BLaER1 (cell line): ENCODE measurements at regions not wholly inside any gene's neighbourhood (a gene's known extent, or its start where the extent isn't known, plus 50 kb on each side); places are given as distances from the start of the nearest gene placed in this dataset.

Source experiments
- H3K27ac ChIP-seq: shearing (Covaris generic); formaldehyde crosslinking; 2 replicates; pipeline ENCODE4 v1.8.1; 2022
- H3K27me3 ChIP-seq: shearing (Covaris generic); formaldehyde crosslinking; 2 replicates; pipeline ENCODE4 v1.8.1; 2022
- H3K36me3 ChIP-seq: shearing (Covaris generic); formaldehyde crosslinking; 2 replicates; pipeline ENCODE4 v1.8.1; 2022
- H3K4me1 ChIP-seq: shearing (Covaris generic); formaldehyde crosslinking; 2 replicates; pipeline ENCODE4 v1.8.1; 2022
- H3K4me2 ChIP-seq: shearing (Covaris generic); formaldehyde crosslinking; 2 replicates; pipeline ENCODE4 v1.8.1; 2022
- H3K4me3 ChIP-seq: shearing (Covaris generic); formaldehyde crosslinking; 2 replicates; pipeline ENCODE4 v1.8.1; 2022
- H3K9ac ChIP-seq: shearing (Covaris generic); formaldehyde crosslinking; 2 replicates; pipeline ENCODE4 v1.8.1; 2022
- H3K9me3 ChIP-seq: shearing (Covaris generic); formaldehyde crosslinking; 2 replicates; pipeline ENCODE4 v1.8.1; 2022
- H4K20me1 ChIP-seq: shearing (Covaris generic); formaldehyde crosslinking; 2 replicates; pipeline ENCODE4 v1.8.1; 2022
- Cebpa-rat ChIP-seq: shearing (Covaris generic); IDR thresholded peaks from 2 replicates; pipeline ENCODE4 v1.8.1; 2022

DNA sequence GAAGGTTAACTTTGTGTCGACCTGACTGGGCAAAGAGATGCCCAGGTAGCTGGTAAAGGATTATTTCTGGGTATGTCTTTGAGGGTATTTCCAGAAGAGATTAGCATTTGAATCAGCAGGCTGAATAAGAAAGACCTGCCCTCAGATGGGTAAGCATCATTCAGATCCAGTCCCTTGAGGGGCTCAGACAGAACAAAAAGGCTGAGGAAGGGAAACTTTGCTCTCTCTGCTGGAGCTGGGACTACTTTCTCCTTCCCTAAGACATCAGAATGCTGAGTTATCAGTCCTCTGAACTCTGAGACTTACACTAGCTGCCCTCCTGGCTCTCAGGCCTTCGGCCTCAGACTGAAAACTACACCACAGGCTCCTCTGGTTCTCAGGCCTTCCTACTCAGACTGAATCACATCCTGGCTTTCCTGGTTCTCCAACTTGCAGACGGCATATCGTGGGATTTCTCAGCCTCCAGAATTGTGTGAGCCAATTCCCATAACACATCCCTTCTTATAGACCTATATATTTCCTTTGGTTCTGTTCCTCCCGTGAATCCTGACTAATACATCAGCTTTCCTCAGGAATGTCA lies 982.9 kb downstream of the TUSC7 start:
- Histone ChIP-seq H3K9ac (no peak overlapping the region), H3K4me1 (no peaks in the 10 kb centered on the region), H3K9me3 (no peaks in the 10 kb centered on the region), H4K20me1 (no peaks in the 10 kb centered on the region), H3K4me3 (no peak overlapping the region), H3K27ac (no peak overlapping the region), H3K27me3 (no peaks in the 10 kb centered on the region), H3K36me3 (no peaks in the 10 kb centered on the region), H3K4me2 (no peak overlapping the region)
- TF ChIP-seq Cebpa-rat: no peak

- TF ChIP-seq Cebpa-rat: no peak
- Histone ChIP-seq H3K27me3 (no peaks in the 10 kb centered on the region), H3K27ac (no peak overlapping the region), H3K9me3 (no peaks in the 10 kb centered on the region), H3K4me1 (no peaks in the 10 kb centered on the region), H4K20me1 (no peaks in the 10 kb centered on the region), H3K4me3 (no peak overlapping the region), H3K36me3 (no peaks in the 10 kb centered on the region), H3K9ac (no peak overlapping the region), H3K4me2 (no peak overlapping the region)
These were observed 985.7 kb downstream of the TUSC7 start for GRCh38 chr3:117695321-117695720.

DNA sequence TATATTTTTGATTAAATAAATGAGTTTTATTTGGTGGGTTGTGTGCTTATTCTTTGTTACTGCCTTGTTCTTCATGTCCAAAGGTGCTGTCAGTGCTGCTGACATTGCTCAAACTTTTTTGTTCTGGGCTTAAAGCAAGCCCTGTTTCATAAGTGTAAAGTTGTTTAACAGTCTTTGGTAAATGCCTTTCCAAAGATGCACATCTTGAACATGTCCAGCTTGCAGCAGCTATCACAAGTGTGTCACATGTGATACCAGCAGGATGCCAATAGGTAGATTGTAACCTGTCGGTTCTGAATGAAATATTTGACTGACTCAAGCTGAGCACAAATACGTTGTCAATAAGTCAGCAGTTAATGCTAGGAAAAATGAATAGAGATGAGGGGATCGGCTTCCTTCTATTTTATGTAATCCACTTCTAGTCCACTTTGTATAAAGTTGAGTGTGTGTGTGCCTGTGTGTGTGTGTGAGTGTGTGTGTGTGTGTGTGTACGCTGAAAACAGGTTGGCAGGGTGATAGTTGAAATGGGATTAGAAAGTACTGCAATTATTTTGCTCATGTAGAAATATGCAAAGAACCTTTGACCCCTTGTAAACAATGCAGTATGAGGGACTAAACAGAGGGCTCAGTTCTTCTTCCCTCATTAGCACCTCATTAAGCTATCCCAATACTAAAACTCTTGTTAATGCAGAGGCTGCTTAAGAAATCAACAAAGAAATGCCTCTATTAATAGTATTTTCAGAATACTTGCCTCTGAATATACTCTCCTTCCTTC lies 986.5 kb downstream of the TUSC7 start:
- Histone ChIP-seq H3K36me3 (no peaks in the 10 kb centered on the region), H3K9me3 (no peaks in the 10 kb centered on the region), H3K27ac (no peak overlapping the region), H3K4me3 (no peak overlapping the region), H3K4me2 (no peak overlapping the region), H4K20me1 (no peaks in the 10 kb centered on the region), H3K4me1 (no peaks in the 10 kb centered on the region), H3K9ac (no peak overlapping the region), H3K27me3 (no peaks in the 10 kb centered on the region)
- TF ChIP-seq Cebpa-rat: no peak

DNA sequence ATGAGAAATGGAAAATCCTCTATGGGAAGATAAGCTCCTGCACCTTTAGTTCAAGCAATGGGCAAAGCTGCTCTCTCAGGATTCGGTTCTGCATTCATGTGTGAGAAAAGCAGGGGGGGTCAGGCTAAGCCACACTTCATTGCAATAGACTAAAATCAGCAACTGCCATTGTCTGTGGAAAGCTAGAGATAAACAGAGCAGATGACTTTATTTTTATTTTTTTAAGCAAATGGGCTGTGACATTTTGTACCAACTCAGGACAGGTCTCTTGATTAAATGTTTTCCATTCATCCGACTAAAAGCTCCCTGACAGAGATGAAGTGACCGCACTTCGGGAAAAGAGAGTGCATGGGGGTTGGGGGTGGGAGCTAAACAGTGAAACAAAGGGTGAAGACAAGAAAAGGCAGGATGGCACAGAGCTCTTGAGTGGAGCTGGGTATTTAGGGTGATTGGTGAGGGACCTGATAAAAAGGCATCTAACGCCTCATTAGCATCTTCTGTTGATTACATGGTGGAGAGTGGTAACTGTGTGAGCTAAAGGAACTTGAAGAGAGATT lies 987.4 kb downstream of the TUSC7 start:
- no peak overlapping the region for H3K4me2 ChIP-seq
- no peaks in the 10 kb centered on the region for H3K36me3 ChIP-seq
- no peak for TF ChIP-seq Cebpa-rat
- no peak overlapping the region for H3K9ac ChIP-seq
- H4K20me1 ChIP-seq: no peaks in the 10 kb centered on the region
- no peaks in the 10 kb centered on the region for H3K9me3 ChIP-seq
- no peaks in the 10 kb centered on the region for H3K27me3 ChIP-seq
- H3K4me1 ChIP-seq: no peaks in the 10 kb centered on the region
- no peak overlapping the region for H3K27ac ChIP-seq
- H3K4me3 ChIP-seq: no peak overlapping the region

DNA sequence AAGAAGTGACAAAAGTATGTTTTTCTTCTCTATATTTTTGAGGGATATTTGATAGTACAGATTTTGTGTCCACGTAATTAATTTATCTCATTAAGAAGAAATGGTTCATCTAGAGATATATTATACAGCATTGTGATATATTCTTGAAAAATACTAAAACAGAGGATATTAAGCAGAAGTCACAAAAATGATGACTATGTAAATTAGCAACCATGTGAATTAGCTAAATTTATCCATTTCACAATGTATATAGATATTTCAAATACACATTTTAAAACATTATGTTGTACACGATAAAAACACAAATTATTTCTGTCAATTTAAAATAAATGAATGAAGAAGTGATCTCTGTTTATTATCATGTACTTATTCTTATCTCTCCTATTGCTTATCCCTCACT lies 989.5 kb downstream of the TUSC7 start:
- no peak overlapping the region for H3K9ac ChIP-seq
- no peak overlapping the region for H3K27ac ChIP-seq
- no peak overlapping the region for H3K4me3 ChIP-seq
- H3K9me3 ChIP-seq: no peaks in the 10 kb centered on the region
- no peak for TF ChIP-seq Cebpa-rat
- no peaks in the 10 kb centered on the region for H3K36me3 ChIP-seq
- H4K20me1 ChIP-seq: no peaks in the 10 kb centered on the region
- H3K4me1 ChIP-seq: no peaks in the 10 kb centered on the region
- H3K27me3 ChIP-seq: no peaks in the 10 kb centered on the region
- no peak overlapping the region for H3K4me2 ChIP-seq

- H3K4me3 ChIP-seq: no peak overlapping the region
- no peaks in the 10 kb centered on the region for H3K36me3 ChIP-seq
- H3K9me3 ChIP-seq: no peaks in the 10 kb centered on the region
- H3K9ac ChIP-seq: no peak overlapping the region
- no peak overlapping the region for H3K4me2 ChIP-seq
- no peak for TF ChIP-seq Cebpa-rat
- no peaks in the 10 kb centered on the region for H3K4me1 ChIP-seq
- no peaks in the 10 kb centered on the region for H3K27me3 ChIP-seq
- no peak overlapping the region for H3K27ac ChIP-seq
- H4K20me1 ChIP-seq: no peaks in the 10 kb centered on the region
These were observed 991.2 kb downstream of the TUSC7 start for GRCh38 chr3:117700573-117701360.

GRCh38 chr3:117705011-117705410 lies 995.4 kb downstream of the TUSC7 start:
- TF ChIP-seq Cebpa-rat: no peak
- H3K4me3 ChIP-seq: no peak overlapping the region
- H4K20me1 ChIP-seq: no peaks in the 10 kb centered on the region
- no peaks in the 10 kb centered on the region for H3K9me3 ChIP-seq
- no peak overlapping the region for H3K4me2 ChIP-seq
- no peaks in the 10 kb centered on the region for H3K27me3 ChIP-seq
- H3K36me3 ChIP-seq: no peaks in the 10 kb centered on the region
- no peak overlapping the region for H3K27ac ChIP-seq
- no peak overlapping the region for H3K9ac ChIP-seq
- no peaks in the 10 kb centered on the region for H3K4me1 ChIP-seq

GRCh38 chr3:117706037-117706436 lies 996.5 kb downstream of the TUSC7 start:
- Histone ChIP-seq H3K27me3 (no peaks in the 10 kb centered on the region), H3K4me2 (no peak overlapping the region), H3K9ac (no peak overlapping the region), H4K20me1 (no peaks in the 10 kb centered on the region), H3K4me3 (no peak overlapping the region), H3K4me1 (no peaks in the 10 kb centered on the region), H3K9me3 (no peaks in the 10 kb centered on the region), H3K27ac (no peak overlapping the region), H3K36me3 (no peaks in the 10 kb centered on the region)
- TF ChIP-seq Cebpa-rat: no peak

DNA sequence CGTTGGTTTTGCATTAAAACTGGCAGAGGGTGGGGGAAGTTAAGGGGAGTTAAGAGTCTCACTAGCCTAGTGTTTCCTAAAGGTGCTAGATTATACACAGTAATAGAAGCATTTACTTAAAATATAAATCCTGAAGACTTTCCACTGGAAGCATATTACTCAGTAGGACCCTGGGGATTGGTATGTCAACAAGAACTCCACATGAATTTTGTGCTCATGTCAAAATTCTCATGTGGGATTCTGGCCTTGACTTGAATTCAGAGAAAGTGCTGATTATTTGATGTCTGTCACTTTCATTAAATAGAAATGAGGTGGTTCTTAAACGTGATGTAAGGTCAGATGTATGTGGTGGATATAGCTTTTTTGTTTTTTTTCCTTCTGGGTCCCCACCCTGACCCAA lies 997.2 kb downstream of the TUSC7 start:
- H3K4me2 ChIP-seq: no peak overlapping the region

DNA sequence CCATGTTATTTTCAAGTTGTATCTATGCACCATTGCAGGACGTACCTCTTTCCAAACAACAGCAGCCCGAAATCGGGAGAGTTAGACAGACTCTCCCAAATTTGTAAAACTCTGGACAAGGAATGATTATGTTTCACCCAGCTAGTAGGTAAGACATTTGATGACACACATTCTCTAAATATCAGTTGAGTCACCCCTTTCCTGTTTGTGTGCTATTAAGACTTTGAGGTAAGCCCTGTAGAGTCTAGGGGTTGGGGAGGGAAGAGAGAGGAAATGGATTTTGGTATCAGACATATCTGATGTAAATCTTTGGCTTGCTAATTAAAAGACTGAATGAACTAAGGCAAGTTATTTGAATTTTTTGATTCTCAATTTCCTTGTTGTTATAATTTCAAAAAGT lies 999.0 kb downstream of the TUSC7 start:
- no peak for TF ChIP-seq Cebpa-rat
- no peaks in the 10 kb centered on the region for H3K27me3 ChIP-seq
- H4K20me1 ChIP-seq: no peaks in the 10 kb centered on the region
- H3K9ac ChIP-seq: no peak overlapping the region
- H3K4me2 ChIP-seq: no peak overlapping the region
- H3K36me3 ChIP-seq: no peaks in the 10 kb centered on the region
- no peaks in the 10 kb centered on the region for H3K9me3 ChIP-seq
- no peak overlapping the region for H3K27ac ChIP-seq
- H3K4me3 ChIP-seq: no peak overlapping the region
- no peaks in the 10 kb centered on the region for H3K4me1 ChIP-seq

More for the DNA sequence above, 997.2 kb downstream of the TUSC7 start:
- Histone ChIP-seq H3K27me3 (no peaks in the 10 kb centered on the region), H4K20me1 (no peaks in the 10 kb centered on the region), H3K4me1 (no peaks in the 10 kb centered on the region), H3K36me3 (no peaks in the 10 kb centered on the region), H3K9ac (no peak overlapping the region), H3K27ac (no peak overlapping the region), H3K9me3 (no peaks in the 10 kb centered on the region), H3K4me3 (no peak overlapping the region)
- TF ChIP-seq Cebpa-rat: no peak
